ENCODE measurements at regions not wholly inside any gene's neighbourhood (a gene's known extent, or its start where the extent isn't known, plus 50 kb on each side); places are given as distances from the start of the nearest gene placed in this dataset.

DNA sequence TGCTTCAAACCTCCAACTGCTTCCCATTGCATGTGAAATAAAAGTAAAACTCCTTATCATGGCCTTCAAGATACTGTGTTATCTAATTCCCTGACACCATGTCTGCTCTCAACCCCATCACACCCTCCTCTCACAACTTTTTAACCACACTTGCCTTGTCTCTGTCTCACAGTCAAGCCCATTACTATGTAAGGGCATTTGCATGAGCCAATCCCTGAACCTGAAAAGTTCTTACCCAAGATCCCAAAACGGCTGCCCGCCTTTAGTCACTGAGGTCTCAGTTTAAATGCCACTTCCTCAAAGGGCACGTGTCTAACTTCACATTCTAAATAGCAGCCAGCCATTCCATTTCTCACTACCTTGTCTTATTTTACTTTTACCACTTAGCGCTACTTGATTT lies 83.1 kb downstream of the SST start:
- H3K4me2 ChIP-seq = no peak overlapping the region
- H3K27me3 Mint-ChIP-seq (ENCODE audit: insufficient read depth, low read depth, poor library complexity) = no peaks in the 10 kb centered on the region
- no peak overlapping the region for H3K4me3 ChIP-seq
- no peaks in the 10 kb centered on the region for H3K36me3 Mint-ChIP-seq (ENCODE audit: low read depth)
- ATAC-seq = no peak
- H4K20me1 ChIP-seq (replicated peaks; ENCODE audit: insufficient read depth) = no peaks in the 10 kb centered on the region
- H3K27ac Mint-ChIP-seq = no peak overlapping the region
- peaks cover 5% of the 10 kb centered on the region for H3K9me2 ChIP-seq (ENCODE audit: insufficient read depth)
- no peaks in the 10 kb centered on the region for H3K79me2 ChIP-seq (replicated peaks; ENCODE audit: insufficient read depth)
- H3K27ac ChIP-seq (ENCODE audit: low read depth) = no peak overlapping the region
- H3K9me3 Mint-ChIP-seq = no peaks in the 10 kb centered on the region
- H2AFZ ChIP-seq = peak overlapping the region; percentile 76
- no peaks in the 10 kb centered on the region for H3F3A ChIP-seq (replicated peaks; ENCODE audit: low read depth)
- DNase-seq (ENCODE audit: low spot score) = no peak
- H3K36me3 ChIP-seq (ENCODE audit: insufficient read depth) = no peaks in the 10 kb centered on the region
- no peak overlapping the region for H3K4me3 Mint-ChIP-seq
- TF ChIP-seq, protein P1, sequence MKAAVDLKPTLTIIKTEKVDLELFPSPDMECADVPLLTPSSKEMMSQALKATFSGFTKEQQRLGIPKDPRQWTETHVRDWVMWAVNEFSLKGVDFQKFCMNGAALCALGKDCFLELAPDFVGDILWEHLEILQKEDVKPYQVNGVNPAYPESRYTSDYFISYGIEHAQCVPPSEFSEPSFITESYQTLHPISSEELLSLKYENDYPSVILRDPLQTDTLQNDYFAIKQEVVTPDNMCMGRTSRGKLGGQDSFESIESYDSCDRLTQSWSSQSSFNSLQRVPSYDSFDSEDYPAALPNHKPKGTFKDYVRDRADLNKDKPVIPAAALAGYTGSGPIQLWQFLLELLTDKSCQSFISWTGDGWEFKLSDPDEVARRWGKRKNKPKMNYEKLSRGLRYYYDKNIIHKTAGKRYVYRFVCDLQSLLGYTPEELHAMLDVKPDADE (IDR thresholded peaks at IDR 0.05) = no peak
- H3K4me1 Mint-ChIP-seq = peaks cover 14% of the 10 kb centered on the region
- H3K27me3 ChIP-seq (ENCODE audit: insufficient read depth) = no peaks in the 10 kb centered on the region
- H3K4me1 ChIP-seq (ENCODE audit: insufficient read depth) = peaks cover 8% of the 10 kb centered on the region

GRCh38 chr3:187586226-187586625 lies 84.0 kb downstream of the SST start:
- Histone ChIP-seq H3K27me3 (ENCODE audit: insufficient read depth) (no peaks in the 10 kb centered on the region), H4K20me1 (replicated peaks; ENCODE audit: insufficient read depth) (no peaks in the 10 kb centered on the region), H3K27ac (ENCODE audit: low read depth) (no peak overlapping the region), H3K79me2 (replicated peaks; ENCODE audit: insufficient read depth) (no peaks in the 10 kb centered on the region), H3K36me3 (ENCODE audit: insufficient read depth) (no peaks in the 10 kb centered on the region), H3K4me3 (no peak overlapping the region), H3K4me1 (ENCODE audit: insufficient read depth) (no peaks in the 10 kb centered on the region; the same call in 1 of the 2 replicates), H3K4me2 (no peak overlapping the region), H3K9me2 (ENCODE audit: insufficient read depth) (peaks cover 5% of the 10 kb centered on the region), H3F3A (replicated peaks; ENCODE audit: low read depth) (no peaks in the 10 kb centered on the region), H2AFZ (no peak overlapping the region)
- Mint-ChIP-seq H3K4me3 (no peak overlapping the region), H3K27me3 (ENCODE audit: insufficient read depth, low read depth, poor library complexity) (no peaks in the 10 kb centered on the region), H3K27ac (no peak overlapping the region), H3K4me1 (peaks cover 5% of the 10 kb centered on the region; the same call in 2 of the 3 replicates), H3K36me3 (ENCODE audit: low read depth) (no peaks in the 10 kb centered on the region), H3K9me3 (peaks cover 3% of the 10 kb centered on the region; the same call in 1 of the 3 replicates)
- DNase-seq (ENCODE audit: low spot score) (no peak), ATAC-seq (no peak)
- TF ChIP-seq EZH2phosphoT487 (IDR thresholded peaks at IDR 0.05; ENCODE audit: unreplicated experiment) = no peak
- no peak for TF ChIP-seq NANOG (IDR thresholded peaks at IDR 0.05; ENCODE audit: borderline replicate concordance)
- TF ChIP-seq POLR2AphosphoS5 (IDR thresholded peaks at IDR 0.05; ENCODE audit: low read depth) = no peak
- TF ChIP-seq REST (IDR thresholded peaks at IDR 0.05; ENCODE audit: unreplicated experiment) = no peak
- TF ChIP-seq ZNF114 (CRISPR knock-in tag; IDR thresholded peaks at IDR 0.05) = no peak
- no peak for TF ChIP-seq CTCF (conservative IDR thresholded peaks at IDR 0.05; ENCODE audit: low read depth in 2 of 2)
- TF ChIP-seq, protein P1 (IDR thresholded peaks at IDR 0.05) = no peak
- TF ChIP-seq, protein P2, sequence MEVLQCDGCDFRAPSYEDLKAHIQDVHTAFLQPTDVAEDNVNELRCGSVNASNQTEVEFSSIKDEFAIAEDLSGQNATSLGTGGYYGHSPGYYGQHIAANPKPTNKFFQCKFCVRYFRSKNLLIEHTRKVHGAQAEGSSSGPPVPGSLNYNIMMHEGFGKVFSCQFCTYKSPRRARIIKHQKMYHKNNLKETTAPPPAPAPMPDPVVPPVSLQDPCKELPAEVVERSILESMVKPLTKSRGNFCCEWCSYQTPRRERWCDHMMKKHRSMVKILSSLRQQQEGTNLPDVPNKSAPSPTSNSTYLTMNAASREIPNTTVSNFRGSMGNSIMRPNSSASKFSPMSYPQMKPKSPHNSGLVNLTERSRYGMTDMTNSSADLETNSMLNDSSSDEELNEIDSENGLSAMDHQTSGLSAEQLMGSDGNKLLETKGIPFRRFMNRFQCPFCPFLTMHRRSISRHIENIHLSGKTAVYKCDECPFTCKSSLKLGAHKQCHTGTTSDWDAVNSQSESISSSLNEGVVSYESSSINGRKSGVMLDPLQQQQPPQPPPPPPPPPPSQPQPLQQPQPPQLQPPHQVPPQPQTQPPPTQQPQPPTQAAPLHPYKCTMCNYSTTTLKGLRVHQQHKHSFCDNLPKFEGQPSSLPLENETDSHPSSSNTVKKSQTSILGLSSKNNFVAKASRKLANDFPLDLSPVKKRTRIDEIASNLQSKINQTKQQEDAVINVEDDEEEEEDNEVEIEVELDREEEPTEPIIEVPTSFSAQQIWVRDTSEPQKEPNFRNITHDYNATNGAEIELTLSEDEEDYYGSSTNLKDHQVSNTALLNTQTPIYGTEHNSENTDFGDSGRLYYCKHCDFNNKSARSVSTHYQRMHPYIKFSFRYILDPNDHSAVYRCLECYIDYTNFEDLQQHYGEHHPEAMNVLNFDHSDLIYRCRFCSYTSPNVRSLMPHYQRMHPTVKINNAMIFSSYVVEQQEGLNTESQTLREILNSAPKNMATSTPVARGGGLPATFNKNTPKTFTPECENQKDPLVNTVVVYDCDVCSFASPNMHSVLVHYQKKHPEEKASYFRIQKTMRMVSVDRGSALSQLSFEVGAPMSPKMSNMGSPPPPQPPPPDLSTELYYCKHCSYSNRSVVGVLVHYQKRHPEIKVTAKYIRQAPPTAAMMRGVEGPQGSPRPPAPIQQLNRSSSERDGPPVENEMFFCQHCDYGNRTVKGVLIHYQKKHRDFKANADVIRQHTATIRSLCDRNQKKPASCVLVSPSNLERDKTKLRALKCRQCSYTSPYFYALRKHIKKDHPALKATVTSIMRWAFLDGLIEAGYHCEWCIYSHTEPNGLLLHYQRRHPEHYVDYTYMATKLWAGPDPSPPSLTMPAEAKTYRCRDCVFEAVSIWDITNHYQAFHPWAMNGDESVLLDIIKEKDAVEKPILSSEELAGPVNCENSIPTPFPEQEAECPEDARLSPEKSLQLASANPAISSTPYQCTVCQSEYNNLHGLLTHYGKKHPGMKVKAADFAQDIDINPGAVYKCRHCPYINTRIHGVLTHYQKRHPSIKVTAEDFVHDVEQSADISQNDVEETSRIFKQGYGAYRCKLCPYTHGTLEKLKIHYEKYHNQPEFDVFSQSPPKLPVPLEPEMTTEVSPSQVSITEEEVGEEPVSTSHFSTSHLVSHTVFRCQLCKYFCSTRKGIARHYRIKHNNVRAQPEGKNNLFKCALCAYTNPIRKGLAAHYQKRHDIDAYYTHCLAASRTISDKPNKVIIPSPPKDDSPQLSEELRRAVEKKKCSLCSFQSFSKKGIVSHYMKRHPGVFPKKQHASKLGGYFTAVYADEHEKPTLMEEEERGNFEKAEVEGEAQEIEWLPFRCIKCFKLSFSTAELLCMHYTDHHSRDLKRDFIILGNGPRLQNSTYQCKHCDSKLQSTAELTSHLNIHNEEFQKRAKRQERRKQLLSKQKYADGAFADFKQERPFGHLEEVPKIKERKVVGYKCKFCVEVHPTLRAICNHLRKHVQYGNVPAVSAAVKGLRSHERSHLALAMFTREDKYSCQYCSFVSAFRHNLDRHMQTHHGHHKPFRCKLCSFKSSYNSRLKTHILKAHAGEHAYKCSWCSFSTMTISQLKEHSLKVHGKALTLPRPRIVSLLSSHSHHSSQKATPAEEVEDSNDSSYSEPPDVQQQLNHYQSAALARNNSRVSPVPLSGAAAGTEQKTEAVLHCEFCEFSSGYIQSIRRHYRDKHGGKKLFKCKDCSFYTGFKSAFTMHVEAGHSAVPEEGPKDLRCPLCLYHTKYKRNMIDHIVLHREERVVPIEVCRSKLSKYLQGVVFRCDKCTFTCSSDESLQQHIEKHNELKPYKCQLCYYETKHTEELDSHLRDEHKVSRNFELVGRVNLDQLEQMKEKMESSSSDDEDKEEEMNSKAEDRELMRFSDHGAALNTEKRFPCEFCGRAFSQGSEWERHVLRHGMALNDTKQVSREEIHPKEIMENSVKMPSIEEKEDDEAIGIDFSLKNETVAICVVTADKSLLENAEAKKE (CRISPR knock-in tag; IDR thresholded peaks at IDR 0.05) = no peak

Data from GM23338 (cell line).